ENCODE measurements at regions not wholly inside any gene's neighbourhood (a gene's known extent, or its start where the extent isn't known, plus 50 kb on each side); places are given as distances from the start of the nearest gene placed in this dataset.

DNA sequence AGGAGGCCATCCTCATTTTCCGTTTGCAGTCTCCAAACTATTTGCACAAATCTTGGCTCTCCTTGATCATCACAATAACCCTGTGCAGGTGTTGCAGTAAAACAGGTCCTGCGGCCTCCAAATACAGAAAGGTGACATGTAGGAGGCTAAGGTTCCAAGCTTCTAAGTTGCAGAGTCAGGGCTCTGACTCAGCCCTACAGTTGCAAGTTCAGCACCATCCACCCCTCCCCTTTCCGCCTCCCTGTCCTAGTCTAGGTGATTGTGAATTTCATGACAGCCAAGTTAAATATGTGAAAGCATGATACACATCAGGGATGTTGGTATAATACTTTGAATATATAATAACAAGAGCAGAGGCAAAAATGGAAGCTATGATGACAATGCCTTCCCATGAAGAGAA, 317.3 kb upstream of the CDH4 start (continued):
- TF ChIP-seq KDM1A (IDR thresholded peaks at IDR 0.05; ENCODE audit: borderline replicate concordance, low read length) (no peak), RAD21 (IDR thresholded peaks at IDR 0.05 in 1 of 2, conservative IDR thresholded peaks at IDR 0.05 in 1 of 2; ENCODE audit: low read depth in 2 of 2, low read length in 2 of 2) (no peak), EGR1 (IDR thresholded peaks at IDR 0.05; ENCODE audit: borderline replicate concordance, low read depth, low read length) (no peak)
- TF ChIP-seq, protein P1, sequence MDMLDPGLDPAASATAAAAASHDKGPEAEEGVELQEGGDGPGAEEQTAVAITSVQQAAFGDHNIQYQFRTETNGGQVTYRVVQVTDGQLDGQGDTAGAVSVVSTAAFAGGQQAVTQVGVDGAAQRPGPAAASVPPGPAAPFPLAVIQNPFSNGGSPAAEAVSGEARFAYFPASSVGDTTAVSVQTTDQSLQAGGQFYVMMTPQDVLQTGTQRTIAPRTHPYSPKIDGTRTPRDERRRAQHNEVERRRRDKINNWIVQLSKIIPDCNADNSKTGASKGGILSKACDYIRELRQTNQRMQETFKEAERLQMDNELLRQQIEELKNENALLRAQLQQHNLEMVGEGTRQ (IDR thresholded peaks at IDR 0.05; ENCODE audit: low read length) = no peak

Data from H1 (cell line).